ENCODE measurements at regions not wholly inside any gene's neighbourhood (a gene's known extent, or its start where the extent isn't known, plus 50 kb on each side); places are given as distances from the start of the nearest gene placed in this dataset.
"Not testable (repeated sequence)": the region's sequence is repeated elsewhere in the genome, so short reads cannot be mapped to it uniquely, and the experiment has no call there.

GRCh38 chr2:221958224-221958623 lies 340.6 kb downstream of the PAX3 start:
- H3K4me3 Mint-ChIP-seq, result no peak overlapping the region
- H3K27me3 Mint-ChIP-seq (ENCODE audit: low read depth, poor library complexity), result no peaks in the 10 kb centered on the region
- DNase-seq, result no peak
- no peaks in the 10 kb centered on the region for H3K9me3 Mint-ChIP-seq
- H3K4me1 Mint-ChIP-seq, result no peaks in the 10 kb centered on the region
- no peak for TF ChIP-seq CTCF (IDR thresholded peaks at IDR 0.05)
- H3K27ac Mint-ChIP-seq, result no peak overlapping the region
- no peaks in the 10 kb centered on the region for H3K36me3 Mint-ChIP-seq (ENCODE audit: low read depth)

- peaks cover 16% of the 10 kb centered on the region for H3K9me3 Mint-ChIP-seq
- H3K4me1 Mint-ChIP-seq, result peaks cover 1% of the 10 kb centered on the region
- TF ChIP-seq CTCF (IDR thresholded peaks at IDR 0.05), result no peak
- no peaks in the 10 kb centered on the region for H3K27me3 Mint-ChIP-seq (ENCODE audit: low read depth, poor library complexity)
- H3K4me3 Mint-ChIP-seq, result no peak overlapping the region
- H3K27ac Mint-ChIP-seq, result no peak overlapping the region
- H3K36me3 Mint-ChIP-seq (ENCODE audit: low read depth), result peaks cover 5% of the 10 kb centered on the region
- no peak for DNase-seq
Measured at GRCh38 chr2:221948076-221948475, 350.7 kb downstream of the PAX3 start.

- peaks cover 14% of the 10 kb centered on the region for H3K9me3 Mint-ChIP-seq
Measured at GRCh38 chr2:221944452-221944851, 354.3 kb downstream of the PAX3 start.

GRCh38 chr2:221943076-221943810 lies 355.6 kb downstream of the PAX3 start:
- Mint-ChIP-seq H3K36me3 (ENCODE audit: low read depth) (peaks cover 5% of the 10 kb centered on the region), H3K4me1 (peaks cover 5% of the 10 kb centered on the region), H3K27me3 (ENCODE audit: low read depth, poor library complexity) (no peaks in the 10 kb centered on the region), H3K9me3 (peaks cover 14% of the 10 kb centered on the region), H3K27ac (no peak overlapping the region), H3K4me3 (no peak overlapping the region)
- no peak for DNase-seq
- no peak for TF ChIP-seq CTCF (IDR thresholded peaks at IDR 0.05)

More at GRCh38 chr2:221944452-221944851, 354.3 kb downstream of the PAX3 start:
- not testable (repeated sequence) for H3K4me1 Mint-ChIP-seq; H3K36me3 Mint-ChIP-seq (ENCODE audit: low read depth); H3K4me3 Mint-ChIP-seq; H3K27me3 Mint-ChIP-seq (ENCODE audit: low read depth, poor library complexity); H3K27ac Mint-ChIP-seq; DNase-seq

- Mint-ChIP-seq H3K4me3 (no peak overlapping the region), H3K27me3 (ENCODE audit: low read depth, poor library complexity) (peaks cover 3% of the 10 kb centered on the region), H3K9me3 (no peaks in the 10 kb centered on the region), H3K4me1 (no peaks in the 10 kb centered on the region), H3K27ac (no peak overlapping the region), H3K36me3 (ENCODE audit: low read depth) (no peaks in the 10 kb centered on the region)
- no peak for TF ChIP-seq CTCF (IDR thresholded peaks at IDR 0.05)
- no peak for DNase-seq
Measured at GRCh38 chr2:221931251-221931991, 359.3 kb upstream of the EPHA4 start.

GRCh38 chr2:221929259-221929658 lies 357.2 kb upstream of the EPHA4 start:
- DNase-seq, result no peak
- no peak overlapping the region for H3K27ac Mint-ChIP-seq
- no peak overlapping the region for H3K4me3 Mint-ChIP-seq
- no peaks in the 10 kb centered on the region for H3K4me1 Mint-ChIP-seq
- peaks cover 3% of the 10 kb centered on the region for H3K27me3 Mint-ChIP-seq (ENCODE audit: low read depth, poor library complexity)
- TF ChIP-seq CTCF (IDR thresholded peaks at IDR 0.05), result no peak
- H3K9me3 Mint-ChIP-seq, result no peaks in the 10 kb centered on the region
- H3K36me3 Mint-ChIP-seq (ENCODE audit: low read depth), result no peaks in the 10 kb centered on the region
